Endothelial cell of umbilical vein (primary cell): ENCODE measurements at regions not wholly inside any gene's neighbourhood (a gene's known extent, or its start where the extent isn't known, plus 50 kb on each side); places are given as distances from the start of the nearest gene placed in this dataset.

Experiments
- BruUV-seq: library from RNA; stranded (reverse); fragments of 400-500 nt; replicated peaks from 2 replicates; lab custom pipeline; 2021; lab: Mats Ljungman, UMichigan
- CTCF ChIA-PET: fragments of 300-600, 350-600 bp; sonication (Branson Sonifier 250); formaldehyde crosslinking; loops from one replicate; lab custom pipeline; 2021; ENCODE audit warnings: antibody characterized with exemption, inconsistent platforms; lab: Charles Lee
- POLR2A ChIA-PET: fragments of 300-600, 350-600 bp; sonication (Branson Sonifier 250); formaldehyde crosslinking; loops from one replicate; lab custom pipeline; 2021; ENCODE audit warnings: antibody characterized with exemption, inconsistent platforms; lab: Charles Lee
- DNase-seq: peaks from one replicate; pipeline ENCODE4 v3.0.0-alpha.2; 2011; ENCODE audit warnings: low read depth, low spot score
- FAIRE-seq: peaks from 2 replicates; lab custom pipeline; 2011; peaks lifted over from hg19 to GRCh38; lab: Jason Lieb, UNC
- H2AFZ ChIP-seq: 2 replicates; pipeline ENCODE4 v1.6.0; 2012; ENCODE audit warnings: low read depth, low read length, control low read depth, inconsistent platforms
- H3K27ac ChIP-seq: 2 replicates; pipeline ENCODE4 v1.5.1; 2011; ENCODE audit warnings: low read depth, mild to moderate bottlenecking, control low read depth, low read length, moderate library complexity; ENCODE audit not compliant: insufficient read depth
- H3K27me3 ChIP-seq, 2 experiments: 2 replicates each; pipeline versions ENCODE4 v1.6.0 to v1.6.1; 2011; ENCODE audit warnings: low read length in 2 of 2, mixed read lengths in 1 of 2; ENCODE audit not compliant: control insufficient read depth in 2 of 2, insufficient read depth in 2 of 2
- H3K36me3 ChIP-seq, 2 experiments: 2 replicates in 1 of 2; 3 replicates in 1 of 2; pipeline ENCODE4 v1.5.1; 2011; ENCODE audit warnings: low read length in 2 of 2, mild to moderate bottlenecking in 1 of 2, moderate library complexity in 1 of 2; ENCODE audit not compliant: control insufficient read depth in 2 of 2, insufficient read depth in 2 of 2; ENCODE audit errors: extremely low read depth in 1 of 2
- H3K4me1 ChIP-seq: 3 replicates; pipeline ENCODE4 v1.5.1; 2011; ENCODE audit warnings: mild to moderate bottlenecking, low read length; ENCODE audit not compliant: control insufficient read depth, insufficient read depth; ENCODE audit errors: extremely low read depth
- H3K4me2 ChIP-seq: 2 replicates; pipeline ENCODE4 v1.6.1; 2011; ENCODE audit warnings: low read length, control low read depth, mixed read lengths; ENCODE audit not compliant: insufficient read depth
- H3K4me3 ChIP-seq, 3 experiments: fragments of 200-600 bp in 1 of 3; sonication (generic), shearing (Covaris generic) in 1 of 3; replicated peaks in 1 of 3; 2 replicates each; pipeline ENCODE4 v1.5.1; 2011 to 2016; ENCODE audit warnings: control low read depth in 3 of 3, low read length in 3 of 3, mild to moderate bottlenecking in 2 of 3, inconsistent platforms in 1 of 3, low read depth in 1 of 3, moderate library complexity in 1 of 3; ENCODE audit not compliant: insufficient read depth in 1 of 3
- H3K79me2 ChIP-seq: 2 replicates; pipeline ENCODE4 v1.6.0; 2012; ENCODE audit warnings: low read length, inconsistent platforms; ENCODE audit not compliant: control insufficient read depth, insufficient read depth
- H3K9ac ChIP-seq: replicated peaks from 2 replicates; pipeline ENCODE3; 2011; ENCODE audit warnings: low read length, control low read depth; ENCODE audit not compliant: insufficient read depth; ENCODE audit errors: extremely low read depth
- H3K9me1 ChIP-seq: replicated peaks from 3 replicates; pipeline ENCODE4 v1.6.0; 2011; ENCODE audit warnings: mild to moderate bottlenecking, low read length; ENCODE audit not compliant: control insufficient read depth, insufficient read depth; ENCODE audit errors: extremely low read depth
- H3K9me3 ChIP-seq: replicated peaks from 2 replicates; pipeline ENCODE4 v1.5.1; 2012; ENCODE audit warnings: low read length, inconsistent platforms; ENCODE audit not compliant: control insufficient read depth, insufficient read depth
- H4K20me1 ChIP-seq: replicated peaks from 2 replicates; pipeline ENCODE3; 2011; ENCODE audit warnings: mild to moderate bottlenecking, low read length; ENCODE audit not compliant: control insufficient read depth, insufficient read depth; ENCODE audit errors: extremely low read depth
- EZH2 ChIP-seq: IDR thresholded peaks from 2 replicates; pipeline ENCODE4 v1.6.1; 2012; ENCODE audit warnings: borderline replicate concordance, low read depth, mild to moderate bottlenecking, moderate library complexity, low read length, inconsistent platforms; ENCODE audit not compliant: severe bottlenecking
- FOS ChIP-seq: IDR thresholded peaks from 2 replicates; pipeline ENCODE4 v1.6.1; 2011; ENCODE audit warnings: mild to moderate bottlenecking, low read length, moderate library complexity, borderline replicate concordance; ENCODE audit not compliant: insufficient read depth
- GATA2 ChIP-seq: IDR thresholded peaks from 2 replicates; pipeline ENCODE4 v1.7.0; 2011; ENCODE audit warnings: low read depth, mild to moderate bottlenecking, moderate library complexity, mixed read lengths, low read length; ENCODE audit not compliant: insufficient read length, insufficient read depth
- JUN ChIP-seq: IDR thresholded peaks from 2 replicates; pipeline ENCODE4 v1.6.1; 2011; ENCODE audit warnings: borderline replicate concordance, low read depth; ENCODE audit not compliant: insufficient read length, insufficient read depth
- MYC ChIP-seq: IDR thresholded peaks from one replicate; pipeline ENCODE4 v1.6.1; 2011; ENCODE audit warnings: mild to moderate bottlenecking, low read depth, low read length
- POLR2A ChIP-seq: IDR thresholded peaks from 2 replicates; pipeline ENCODE4 v1.6.1; 2012; ENCODE audit warnings: low read depth, mild to moderate bottlenecking, control low read depth, low read length
- POLR2AphosphoS5 ChIP-seq: IDR thresholded peaks from 2 replicates; pipeline ENCODE4 v1.6.1; 2012; ENCODE audit warnings: low read depth, mild to moderate bottlenecking, control low read depth, low read length, moderate library complexity; ENCODE audit not compliant: insufficient read depth
- dilution Hi-C: fragments of 300-500 bp; cut with MboI; formaldehyde crosslinking; loops from one replicate; pipeline ENCODE4 v1.15.0; 2019; ENCODE audit warnings: low sequenced_read_pairs; ENCODE audit not compliant: extremely low pct_ligation_motif_present
- intact Hi-C: fragments of 100-400 bp; cut with micrococcal nuclease; formaldehyde crosslinking; loops from one replicate; pipeline ENCODE4 v1.10.0; 2022
- TF ChIP-seq, protein P1 (sequence below), 2 donors: IDR thresholded peaks; 1 replicate in 1 of 2; 2 replicates in 1 of 2; pipeline ENCODE4 v1.5.1; 2011; ENCODE audit warnings: low read length in 2 of 2, mild to moderate bottlenecking in 2 of 2, moderate library complexity in 2 of 2, control low read depth in 1 of 2, inconsistent platforms in 1 of 2, low read depth in 1 of 2; ENCODE audit not compliant: insufficient read depth in 1 of 2; ENCODE audit errors: extremely low read depth in 1 of 2
- TF ChIP-seq, protein P2 (sequence below): IDR thresholded peaks from 2 replicates; pipeline ENCODE4 v1.6.1; 2011; ENCODE audit not compliant: insufficient read depth, insufficient read length

DNA sequence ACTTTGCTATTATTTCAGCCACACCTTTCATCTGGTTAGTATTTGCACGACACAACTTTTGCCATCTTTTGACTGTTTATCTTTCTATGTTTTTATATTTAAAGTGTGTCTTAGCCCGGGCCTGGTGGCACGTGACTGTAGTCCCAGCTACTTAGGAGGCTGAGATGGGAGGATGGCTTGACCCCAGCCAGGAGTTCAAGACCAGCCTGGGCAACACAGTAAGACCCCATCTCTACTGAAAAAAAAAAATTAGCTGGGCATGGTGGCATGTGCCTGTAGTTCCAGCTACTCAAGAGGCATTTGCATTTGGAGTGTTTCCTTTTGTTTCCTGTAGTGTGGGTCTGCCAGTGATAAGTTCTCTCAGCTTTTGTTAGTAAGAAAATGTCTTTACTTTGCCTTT, 88.7 kb upstream of the GLI2 start:
- H3K27me3 ChIP-seq: peaks cover 0 to 8% of the 10 kb centered on the region in 2 experiments
- H3K27ac ChIP-seq: no peak overlapping the region
- ChIA-PET POLR2A (no interaction called here), CTCF (no interaction called here)
- BruUV-seq: no TSS peak
- no peak overlapping the region for H3K9ac ChIP-seq
- no peak overlapping the region for H3K4me3 ChIP-seq
- dilution Hi-C loops: no loop called here
- intact Hi-C loops: no loop called here
- no peaks in the 10 kb centered on the region for H3K9me3 ChIP-seq
- no peaks in the 10 kb centered on the region for H4K20me1 ChIP-seq
- H3K4me2 ChIP-seq: no peak overlapping the region
- TF ChIP-seq, protein P1, sequence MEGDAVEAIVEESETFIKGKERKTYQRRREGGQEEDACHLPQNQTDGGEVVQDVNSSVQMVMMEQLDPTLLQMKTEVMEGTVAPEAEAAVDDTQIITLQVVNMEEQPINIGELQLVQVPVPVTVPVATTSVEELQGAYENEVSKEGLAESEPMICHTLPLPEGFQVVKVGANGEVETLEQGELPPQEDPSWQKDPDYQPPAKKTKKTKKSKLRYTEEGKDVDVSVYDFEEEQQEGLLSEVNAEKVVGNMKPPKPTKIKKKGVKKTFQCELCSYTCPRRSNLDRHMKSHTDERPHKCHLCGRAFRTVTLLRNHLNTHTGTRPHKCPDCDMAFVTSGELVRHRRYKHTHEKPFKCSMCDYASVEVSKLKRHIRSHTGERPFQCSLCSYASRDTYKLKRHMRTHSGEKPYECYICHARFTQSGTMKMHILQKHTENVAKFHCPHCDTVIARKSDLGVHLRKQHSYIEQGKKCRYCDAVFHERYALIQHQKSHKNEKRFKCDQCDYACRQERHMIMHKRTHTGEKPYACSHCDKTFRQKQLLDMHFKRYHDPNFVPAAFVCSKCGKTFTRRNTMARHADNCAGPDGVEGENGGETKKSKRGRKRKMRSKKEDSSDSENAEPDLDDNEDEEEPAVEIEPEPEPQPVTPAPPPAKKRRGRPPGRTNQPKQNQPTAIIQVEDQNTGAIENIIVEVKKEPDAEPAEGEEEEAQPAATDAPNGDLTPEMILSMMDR (IDR thresholded peaks at IDR 0.05; ENCODE audit: extremely low read depth in 1 of 2, insufficient read depth in 1 of 2, low read depth in 1 of 2, low read length in 2 of 2): no peak
- TF ChIP-seq POLR2AphosphoS5 (no peak), POLR2A (no peak), EZH2 (no peak), MYC (no peak), GATA2 (no peak), JUN (no peak), FOS (no peak)
- TF ChIP-seq, protein P2, sequence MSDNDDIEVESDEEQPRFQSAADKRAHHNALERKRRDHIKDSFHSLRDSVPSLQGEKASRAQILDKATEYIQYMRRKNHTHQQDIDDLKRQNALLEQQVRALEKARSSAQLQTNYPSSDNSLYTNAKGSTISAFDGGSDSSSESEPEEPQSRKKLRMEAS: no peak
- no peaks in the 10 kb centered on the region for H3K4me1 ChIP-seq
- H3K79me2 ChIP-seq: no peaks in the 10 kb centered on the region
- DNase-seq (no peak), FAIRE-seq (no peak)
- no peaks in the 10 kb centered on the region for H3K36me3 ChIP-seq
- no peaks in the 10 kb centered on the region for H3K9me1 ChIP-seq
- H2AFZ ChIP-seq: no peak overlapping the region
